SU-DHL-6 (cell line): ENCODE measurements at regions not wholly inside any gene's neighbourhood (a gene's known extent, or its start where the extent isn't known, plus 50 kb on each side); places are given as distances from the start of the nearest gene placed in this dataset.

Experiments
- EZH2phosphoT487 ChIP-seq: fragments of 200-600 bp; sonication (generic), shearing (Covaris generic); conservative IDR thresholded peaks from 2 replicates; pipeline ENCODE4 v1.6.1; 2018; ENCODE audit warnings: mild to moderate bottlenecking, antibody characterized with exemption, low read length, moderate library complexity, mixed read lengths
- TF ChIP-seq, protein P1 (sequence below): fragments of 200-600 bp; sonication (generic); IDR thresholded peaks from one replicate; pipeline ENCODE4 v1.5.1; 2017; ENCODE audit warnings: antibody characterized with exemption, mild to moderate bottlenecking, low read length, moderate library complexity; ENCODE audit not compliant: insufficient read depth, poor library complexity, severe bottlenecking

DNA sequence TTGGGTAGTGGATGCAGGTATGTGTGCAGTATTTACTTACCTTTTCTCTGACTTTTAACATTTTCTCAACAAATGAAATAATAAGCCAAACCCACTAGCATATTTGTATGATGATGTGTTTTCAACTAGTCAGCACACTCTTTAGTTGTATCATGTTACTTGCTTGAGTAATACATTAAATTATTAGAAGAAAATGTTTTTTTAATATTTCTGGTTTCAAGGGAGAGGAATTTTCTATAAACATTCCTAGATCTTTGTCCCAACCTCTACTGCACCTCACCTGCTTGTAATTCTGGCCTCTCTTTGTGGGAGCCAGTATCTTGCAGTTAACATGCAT lies 161.8 kb upstream of the CBLB start:
- TF ChIP-seq, protein P1, sequence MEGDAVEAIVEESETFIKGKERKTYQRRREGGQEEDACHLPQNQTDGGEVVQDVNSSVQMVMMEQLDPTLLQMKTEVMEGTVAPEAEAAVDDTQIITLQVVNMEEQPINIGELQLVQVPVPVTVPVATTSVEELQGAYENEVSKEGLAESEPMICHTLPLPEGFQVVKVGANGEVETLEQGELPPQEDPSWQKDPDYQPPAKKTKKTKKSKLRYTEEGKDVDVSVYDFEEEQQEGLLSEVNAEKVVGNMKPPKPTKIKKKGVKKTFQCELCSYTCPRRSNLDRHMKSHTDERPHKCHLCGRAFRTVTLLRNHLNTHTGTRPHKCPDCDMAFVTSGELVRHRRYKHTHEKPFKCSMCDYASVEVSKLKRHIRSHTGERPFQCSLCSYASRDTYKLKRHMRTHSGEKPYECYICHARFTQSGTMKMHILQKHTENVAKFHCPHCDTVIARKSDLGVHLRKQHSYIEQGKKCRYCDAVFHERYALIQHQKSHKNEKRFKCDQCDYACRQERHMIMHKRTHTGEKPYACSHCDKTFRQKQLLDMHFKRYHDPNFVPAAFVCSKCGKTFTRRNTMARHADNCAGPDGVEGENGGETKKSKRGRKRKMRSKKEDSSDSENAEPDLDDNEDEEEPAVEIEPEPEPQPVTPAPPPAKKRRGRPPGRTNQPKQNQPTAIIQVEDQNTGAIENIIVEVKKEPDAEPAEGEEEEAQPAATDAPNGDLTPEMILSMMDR, result no peak
- no peak for TF ChIP-seq EZH2phosphoT487
